Stomach (tissue), 4 donors: ENCODE measurements at regions not wholly inside any gene's neighbourhood (a gene's known extent, or its start where the extent isn't known, plus 50 kb on each side); places are given as distances from the start of the nearest gene placed in this dataset.

ENCODE experiments used
- EP300 ChIP-seq: sonication (generic); formaldehyde crosslinking; IDR thresholded peaks from one replicate; pipeline ENCODE4 v1.6.1; 2017; ENCODE audit warnings: antibody characterized with exemption
- POLR2A ChIP-seq, 4 donors: fragments of 450-650 bp; IDR thresholded peaks; one replicate each; pipeline ENCODE4 v1.6.1; 2016; ENCODE audit warnings: antibody characterized with exemption in 4 of 4, control low read depth in 2 of 4, mild to moderate bottlenecking in 1 of 4, moderate library complexity in 1 of 4
- TF ChIP-seq, protein P1 (sequence below), 7 experiments: fragments of 450-650 bp in 4 of 7; fragments of 200-600 bp in 3 of 7; sonication (generic) in 3 of 7; IDR thresholded peaks; one replicate each; pipeline ENCODE4 v1.5.1; 2016 to 2019; ENCODE audit warnings: antibody characterized with exemption in 7 of 7, control low read depth in 2 of 7, mild to moderate bottlenecking in 1 of 7

DNA sequence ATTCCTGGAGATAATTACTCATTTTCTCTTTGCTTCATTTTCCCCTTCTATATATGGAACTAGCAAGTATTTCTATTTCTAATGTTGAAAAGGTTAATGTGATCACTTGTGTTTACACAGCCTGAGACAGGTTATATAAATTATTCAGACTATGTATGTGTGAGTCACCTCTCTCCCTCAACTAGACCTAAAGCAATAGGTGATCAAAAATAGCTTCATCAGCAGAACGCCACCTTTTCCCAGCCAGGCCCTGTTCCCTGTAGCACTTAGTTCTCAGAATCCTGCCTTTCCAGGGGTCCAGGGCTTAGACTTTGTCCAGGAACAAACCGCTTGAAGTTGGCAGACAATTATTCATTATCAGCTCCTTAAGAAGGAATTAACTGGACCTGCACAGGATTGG is 125.3 kb upstream of the EXOC2 start:
- TF ChIP-seq, protein P1, sequence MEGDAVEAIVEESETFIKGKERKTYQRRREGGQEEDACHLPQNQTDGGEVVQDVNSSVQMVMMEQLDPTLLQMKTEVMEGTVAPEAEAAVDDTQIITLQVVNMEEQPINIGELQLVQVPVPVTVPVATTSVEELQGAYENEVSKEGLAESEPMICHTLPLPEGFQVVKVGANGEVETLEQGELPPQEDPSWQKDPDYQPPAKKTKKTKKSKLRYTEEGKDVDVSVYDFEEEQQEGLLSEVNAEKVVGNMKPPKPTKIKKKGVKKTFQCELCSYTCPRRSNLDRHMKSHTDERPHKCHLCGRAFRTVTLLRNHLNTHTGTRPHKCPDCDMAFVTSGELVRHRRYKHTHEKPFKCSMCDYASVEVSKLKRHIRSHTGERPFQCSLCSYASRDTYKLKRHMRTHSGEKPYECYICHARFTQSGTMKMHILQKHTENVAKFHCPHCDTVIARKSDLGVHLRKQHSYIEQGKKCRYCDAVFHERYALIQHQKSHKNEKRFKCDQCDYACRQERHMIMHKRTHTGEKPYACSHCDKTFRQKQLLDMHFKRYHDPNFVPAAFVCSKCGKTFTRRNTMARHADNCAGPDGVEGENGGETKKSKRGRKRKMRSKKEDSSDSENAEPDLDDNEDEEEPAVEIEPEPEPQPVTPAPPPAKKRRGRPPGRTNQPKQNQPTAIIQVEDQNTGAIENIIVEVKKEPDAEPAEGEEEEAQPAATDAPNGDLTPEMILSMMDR (IDR thresholded peaks at IDR 0.05), result no peak
- TF ChIP-seq EP300 (no peak), POLR2A (IDR thresholded peaks at IDR 0.05) (no peak)
